T-helper 2 cell (primary cell): ENCODE measurements at regions not wholly inside any gene's neighbourhood (a gene's known extent, or its start where the extent isn't known, plus 50 kb on each side); places are given as distances from the start of the nearest gene placed in this dataset.

Experiments
- DNase-seq, 5 experiments: peaks; one replicate each; pipeline versions ENCODE4 v3.0.0 to v3.0.0-alpha.2; 2012 to 2022

DNA sequence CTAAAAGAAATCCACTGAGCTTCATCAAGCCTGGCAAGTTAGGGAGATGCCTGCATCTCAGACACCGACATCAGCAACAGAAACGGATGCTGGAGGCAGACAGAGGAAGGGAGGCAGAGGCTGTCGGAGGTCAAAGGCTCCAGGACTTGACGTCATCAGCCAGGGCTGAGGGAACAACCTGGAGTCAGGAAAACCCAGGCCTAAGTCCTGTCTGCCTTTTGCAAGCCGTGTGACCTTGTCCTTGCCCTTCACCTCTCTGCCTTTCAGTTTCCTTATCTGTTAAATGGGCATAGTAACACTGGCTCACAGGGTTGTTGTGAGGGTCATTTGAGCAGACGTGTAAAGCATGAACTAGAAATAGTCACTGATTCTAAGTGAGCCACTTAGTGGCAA is 194.2 kb downstream of the BCL11B start:
- DNase-seq = no peak

DNA sequence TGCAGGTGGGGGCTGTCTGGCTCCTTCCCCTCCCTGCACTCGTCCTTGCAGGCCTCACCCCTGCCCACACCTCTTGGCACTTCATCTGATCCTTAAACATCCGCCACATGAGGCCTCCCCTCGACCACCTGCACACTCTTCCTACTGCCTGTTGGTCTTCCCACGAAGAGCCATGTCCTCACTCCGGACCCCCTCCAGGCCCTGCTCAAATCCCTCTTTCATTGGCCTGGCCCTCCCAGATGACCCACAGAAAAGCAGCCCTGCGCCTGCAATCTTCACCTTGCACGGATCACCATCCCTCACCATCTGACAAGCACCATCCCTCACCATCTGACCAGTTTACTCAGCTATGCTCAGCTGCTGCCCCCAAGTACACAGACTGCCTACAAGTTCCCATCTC is 193.6 kb downstream of the BCL11B start:
- no peak for DNase-seq

DNA sequence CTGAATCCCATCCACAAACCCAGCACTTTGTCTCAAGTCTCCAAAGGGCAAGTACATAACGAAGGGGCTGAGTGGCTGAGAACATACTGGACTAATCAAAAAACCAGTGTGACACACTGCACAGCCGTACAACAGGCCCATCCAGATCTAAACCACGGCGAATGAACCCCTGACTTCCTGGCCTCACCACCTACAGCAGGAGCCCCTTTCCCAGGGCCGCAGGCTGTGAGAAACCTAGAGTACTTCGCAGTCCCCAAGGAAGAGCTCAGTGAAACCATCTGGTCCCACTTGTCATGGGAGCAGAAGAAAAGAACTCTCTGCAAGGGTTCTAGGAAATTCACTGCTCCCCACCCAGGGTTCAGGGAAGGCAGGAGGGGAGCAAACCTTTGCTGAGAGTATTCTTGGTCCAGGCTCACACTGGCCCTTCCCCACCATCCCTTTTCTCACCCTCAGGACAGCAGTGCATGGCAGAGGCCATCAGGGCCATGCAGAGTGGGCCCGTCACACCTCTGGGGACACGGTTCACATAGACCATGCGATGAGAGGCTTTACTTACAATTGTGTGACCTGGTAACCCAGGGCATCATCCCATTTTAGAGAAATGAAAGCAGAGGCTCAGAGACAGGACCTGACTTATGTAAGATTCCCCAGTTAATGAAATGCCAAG is 192.8 kb downstream of the BCL11B start:
- DNase-seq = no peak

DNA sequence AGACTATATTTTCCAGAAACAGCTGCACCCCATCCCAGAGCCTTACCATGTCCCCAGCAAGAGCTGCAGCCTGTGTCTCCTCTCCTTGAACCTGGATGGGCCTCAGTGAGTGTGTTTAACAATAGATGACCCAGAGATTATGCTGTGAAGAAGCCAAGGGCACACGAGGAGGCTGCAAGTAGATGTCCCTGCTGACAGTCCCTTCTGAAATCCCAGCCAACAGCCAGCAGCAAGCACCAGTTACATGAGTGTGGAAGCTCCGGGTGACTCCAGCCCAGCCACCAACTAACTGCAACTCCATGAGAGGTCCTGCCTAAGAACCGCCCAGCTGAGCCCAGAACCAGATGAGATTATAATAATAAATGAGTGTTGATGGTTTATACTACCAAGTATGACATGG is 191.7 kb downstream of the BCL11B start:
- no peak for DNase-seq

DNA sequence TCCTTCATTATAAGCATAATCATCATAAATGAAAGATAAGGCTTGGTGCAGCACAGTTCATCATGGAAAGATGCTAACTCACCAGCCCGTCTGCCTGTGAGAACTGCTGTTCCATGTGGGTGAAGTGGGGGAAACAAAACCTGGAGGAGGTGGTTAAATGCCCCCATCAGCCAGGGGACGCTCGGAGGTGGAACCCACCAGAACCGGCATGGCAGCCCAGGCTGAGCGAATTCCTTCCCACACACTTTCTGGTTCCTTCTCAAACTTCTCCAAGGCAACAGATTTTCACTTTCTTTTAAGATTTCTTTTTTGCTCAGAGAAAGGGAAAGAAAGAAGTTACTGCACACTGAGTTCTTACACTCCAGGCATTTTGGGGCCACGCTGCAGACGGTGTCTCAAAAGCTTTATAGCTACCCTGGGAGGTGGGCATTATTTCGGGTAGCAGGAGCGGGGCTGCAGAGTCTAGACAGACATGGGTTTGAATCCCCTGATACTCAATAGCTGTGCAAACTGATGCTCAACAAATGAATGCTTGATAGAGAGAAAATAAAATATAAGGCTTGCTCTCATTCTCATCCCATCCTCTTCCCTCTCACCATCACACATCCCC is 190.7 kb downstream of the BCL11B start:
- DNase-seq = no peak

DNA sequence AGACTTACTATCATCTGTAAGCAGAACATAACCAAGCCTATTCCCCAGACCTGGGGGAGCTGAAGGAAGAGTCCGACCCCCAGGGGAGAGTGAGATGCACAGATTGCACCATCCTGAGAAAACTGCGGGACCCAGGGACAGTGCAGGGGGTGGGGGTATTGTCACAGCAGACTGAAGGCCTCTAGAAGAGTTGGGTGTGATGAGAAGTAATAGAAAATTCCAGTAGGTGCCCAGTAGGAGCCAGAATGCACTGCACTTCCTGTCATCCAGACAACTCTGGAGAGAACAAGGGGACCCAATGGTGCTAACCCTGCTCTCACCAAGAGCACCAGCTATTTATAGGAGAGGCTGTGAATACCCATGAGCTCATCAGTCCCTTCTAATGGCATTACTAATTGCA is 190.1 kb downstream of the BCL11B start:
- no peak for DNase-seq

DNA sequence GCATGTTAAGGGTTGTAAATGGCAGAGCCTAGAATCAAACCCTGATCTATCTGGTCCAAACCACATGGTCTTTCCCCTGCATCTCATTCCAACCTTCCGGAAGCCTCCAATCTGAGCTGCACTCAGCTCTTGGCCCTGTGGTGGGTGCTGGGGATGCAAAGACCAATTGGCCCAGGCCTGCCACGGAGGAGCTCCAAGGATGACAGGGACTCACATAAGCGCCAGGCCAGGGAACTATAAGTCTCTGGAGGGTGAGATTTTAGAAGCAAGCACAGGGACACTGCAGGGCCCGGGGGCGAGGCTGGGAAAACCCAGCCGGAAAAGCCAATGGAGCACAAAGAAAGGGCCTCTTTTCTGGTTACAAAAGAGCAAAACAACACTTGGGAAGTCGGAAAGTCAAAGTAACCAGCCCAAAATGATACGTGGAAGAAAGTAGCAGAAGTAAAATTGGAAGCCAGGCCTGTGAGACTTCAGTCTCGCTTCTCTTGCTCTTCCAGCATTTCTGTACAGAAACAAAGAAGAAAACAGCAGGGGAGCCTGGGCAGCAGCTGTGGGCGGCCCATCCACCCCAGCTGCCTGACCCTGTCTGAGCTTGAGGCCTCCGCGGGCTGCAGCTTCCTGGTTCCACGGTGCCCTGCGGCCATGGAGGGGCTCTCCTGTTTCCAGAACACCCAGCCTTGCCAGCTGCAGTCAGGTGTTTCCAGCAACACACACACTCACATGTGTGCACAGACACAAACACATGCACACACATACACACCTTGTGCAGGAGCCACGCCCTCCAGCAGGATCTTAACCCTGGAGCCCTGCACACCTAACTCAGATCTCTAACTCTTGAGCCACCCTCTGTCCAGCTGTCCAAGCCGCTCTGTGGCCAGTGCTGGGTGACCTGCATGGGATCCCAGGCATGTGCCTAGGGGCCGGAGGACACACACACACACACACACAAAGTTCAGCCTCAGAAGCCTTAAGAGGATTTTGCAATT is 178.2 kb downstream of the BCL11B start:
- no peak for DNase-seq

DNA sequence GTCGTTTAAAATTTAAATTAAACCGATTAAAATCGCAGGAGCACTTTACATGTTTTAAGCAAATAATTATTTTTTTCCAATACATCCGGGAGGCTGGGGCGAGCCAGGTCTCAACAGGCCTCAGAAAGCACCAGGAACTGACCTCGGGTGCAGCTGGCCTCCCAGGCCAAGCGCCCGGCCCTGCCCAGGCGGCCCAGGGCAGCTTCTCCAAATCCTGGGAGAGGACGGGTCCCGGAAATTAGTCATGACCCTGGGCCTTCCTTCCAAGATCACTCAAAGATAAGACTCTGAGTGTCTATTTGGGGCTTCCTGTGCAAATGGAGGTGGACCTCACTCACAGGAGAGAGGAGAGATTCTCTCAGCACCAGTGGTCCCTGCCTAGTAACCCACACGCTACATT is 177.1 kb downstream of the BCL11B start:
- DNase-seq = no peak

DNA sequence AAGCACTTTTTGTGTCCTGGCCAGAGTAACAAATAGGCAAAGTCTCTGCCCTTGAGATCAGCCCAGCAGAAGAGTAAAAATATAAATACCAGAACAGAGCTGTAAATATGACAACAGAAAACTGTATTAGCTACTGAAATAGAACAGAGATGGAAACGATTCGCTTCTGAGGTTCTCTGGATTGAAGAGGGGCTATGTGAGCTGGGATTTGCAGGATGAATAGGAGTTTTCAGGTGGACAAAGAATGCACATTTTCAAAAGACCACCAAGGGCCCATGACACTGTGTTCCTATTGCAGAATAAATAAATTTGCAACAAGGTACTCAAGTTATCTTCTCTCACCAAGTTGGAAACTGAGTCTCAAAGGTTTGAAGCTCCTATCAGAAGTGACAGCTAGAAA is 176.6 kb downstream of the BCL11B start:
- no peak for DNase-seq

DNA sequence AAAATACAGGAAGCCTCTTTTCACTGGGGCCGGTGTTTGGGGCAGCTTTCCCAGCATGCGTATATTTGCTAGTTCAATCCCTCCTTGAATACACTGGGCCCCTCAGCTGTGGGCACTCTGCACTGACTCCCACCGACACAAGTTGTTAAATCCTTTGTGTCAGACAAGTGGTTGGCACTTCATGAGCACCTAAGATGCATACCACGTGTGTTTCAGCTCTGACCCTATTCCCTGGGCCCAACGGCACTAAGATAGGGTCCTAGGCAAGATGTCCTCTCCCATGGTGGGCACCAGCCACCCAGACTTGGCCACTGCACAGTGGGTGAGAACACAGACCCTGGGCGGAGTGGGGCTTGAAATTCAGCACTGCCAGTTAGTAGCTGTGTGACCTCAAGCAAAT is 173.8 kb downstream of the BCL11B start:
- DNase-seq = no peak

DNA sequence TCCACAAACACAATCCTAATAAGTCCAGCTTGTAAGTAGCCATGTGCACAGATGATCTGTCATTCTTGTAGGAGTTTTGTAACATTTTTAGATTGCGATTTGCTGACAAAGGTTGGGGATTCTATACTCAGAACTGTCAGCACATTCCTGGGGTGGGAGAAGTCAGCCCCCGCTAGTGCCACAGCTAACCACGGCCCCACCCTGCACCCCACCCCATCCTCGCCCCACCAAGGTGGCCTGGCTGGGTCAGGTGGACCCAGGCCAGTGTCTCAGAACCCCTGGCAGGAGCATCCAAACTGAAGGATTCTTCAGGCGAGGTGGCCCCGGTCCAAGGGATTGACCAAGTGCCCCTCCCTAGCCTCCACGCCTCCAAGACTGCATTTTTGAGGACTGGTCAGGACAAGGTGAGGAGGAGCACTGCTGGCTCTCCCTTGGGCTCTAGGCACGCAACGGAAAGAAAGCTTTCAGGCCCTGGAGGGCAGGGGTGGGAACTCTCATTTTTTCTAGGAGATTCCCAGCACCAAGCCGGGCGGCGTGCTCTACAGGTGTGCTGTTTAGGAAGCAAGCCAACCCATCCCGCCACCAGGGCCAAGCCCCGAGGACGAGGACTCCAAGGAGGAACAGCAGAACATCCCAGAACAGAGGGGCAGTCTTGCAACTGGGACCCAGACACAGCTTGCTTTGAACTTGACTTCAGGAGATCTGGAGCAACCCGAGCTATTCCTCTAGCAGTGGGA is 172.8 kb downstream of the BCL11B start:
- no peak for DNase-seq

DNA sequence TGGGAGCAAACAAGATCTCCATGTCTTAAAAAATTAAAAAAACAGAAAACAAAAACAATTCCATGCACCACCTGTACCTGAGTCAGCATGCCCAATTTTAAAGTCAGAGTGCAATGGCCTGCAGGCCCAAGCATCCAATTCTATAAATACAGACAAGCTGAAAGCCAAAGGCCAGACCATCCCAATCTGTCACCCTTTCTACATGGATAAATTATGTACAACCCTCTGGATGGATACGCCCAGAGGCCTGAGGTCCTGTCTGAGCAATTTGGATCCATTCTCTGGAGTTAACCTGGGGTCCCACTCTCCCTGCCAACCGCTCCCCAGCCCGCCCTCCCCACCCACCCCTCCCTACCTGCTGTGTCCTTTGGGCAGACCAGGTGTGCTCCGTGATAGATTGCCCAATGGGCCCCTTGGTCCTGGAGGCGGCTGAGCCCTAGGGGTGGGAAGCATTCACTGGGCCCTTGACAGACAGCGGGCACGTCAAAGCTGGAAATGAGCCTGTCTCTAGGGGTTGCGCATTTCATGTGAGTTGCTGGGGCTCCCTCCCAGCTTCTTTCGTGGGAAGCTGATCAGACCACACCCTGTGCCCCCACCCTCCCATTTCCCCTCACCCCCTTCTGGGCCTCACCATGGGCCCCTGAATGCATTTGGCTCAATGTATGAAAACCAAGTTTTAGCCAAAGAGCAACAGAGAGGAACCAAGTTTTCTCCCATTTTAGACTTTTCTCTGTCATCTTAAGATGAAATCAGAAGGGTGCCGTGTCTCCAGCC is 171.3 kb downstream of the BCL11B start:
- DNase-seq = no peak

DNA sequence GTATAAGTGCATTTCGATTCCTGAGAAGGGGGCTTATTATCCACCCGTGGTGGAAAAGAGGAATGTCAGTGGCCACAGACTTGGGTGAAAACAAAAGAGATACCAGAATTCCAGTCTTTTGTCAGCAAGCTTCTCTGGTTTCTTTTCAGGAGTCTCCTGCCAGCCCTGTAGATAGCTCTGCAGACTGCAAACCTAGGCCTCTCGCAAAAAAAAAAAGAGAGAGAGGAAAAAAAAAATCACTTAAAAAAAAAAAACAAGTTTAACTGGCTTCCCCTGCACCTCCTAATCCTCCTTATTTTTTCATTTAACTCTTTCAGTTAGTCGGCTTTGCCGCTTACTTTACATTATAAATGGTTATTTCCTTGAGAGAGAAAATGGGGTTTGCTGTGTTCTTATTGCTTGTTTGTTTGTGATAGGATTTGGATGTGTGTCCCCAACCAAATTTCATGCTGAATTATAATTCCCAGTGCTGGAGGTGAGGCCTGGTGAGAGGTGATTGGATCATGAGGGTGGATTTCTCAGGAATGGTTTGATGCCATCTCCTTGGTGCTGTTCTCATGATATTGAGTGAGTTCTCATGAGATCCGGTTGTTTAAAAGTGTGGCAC is 170.0 kb downstream of the BCL11B start:
- no peak for DNase-seq

DNA sequence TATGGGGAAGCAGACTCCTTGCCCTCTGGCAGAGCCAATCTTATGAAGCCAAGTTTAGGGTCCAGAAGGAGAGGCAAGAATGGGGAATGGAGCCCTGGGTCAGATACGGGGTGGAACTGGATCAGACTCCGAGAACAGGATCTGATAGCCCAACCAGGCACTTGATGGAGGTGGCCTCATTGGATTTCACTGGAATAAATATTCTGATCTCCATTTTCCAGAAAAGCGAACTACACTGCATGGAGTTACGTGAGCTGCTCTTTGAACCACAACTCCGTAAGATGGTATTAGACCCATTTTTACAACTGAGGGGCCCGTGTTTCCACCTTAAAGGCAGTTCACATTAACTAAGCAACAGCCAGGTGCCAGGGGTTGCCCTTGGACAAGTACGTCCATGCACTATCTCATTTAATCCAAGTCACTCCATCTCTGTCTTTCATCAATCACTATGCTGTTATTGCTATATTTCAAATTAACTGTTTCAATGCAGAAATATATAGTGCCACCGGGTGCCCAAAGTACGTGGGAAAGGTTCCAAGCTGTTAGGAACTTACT is 155.2 kb downstream of the BCL11B start:
- DNase-seq = no peak

DNA sequence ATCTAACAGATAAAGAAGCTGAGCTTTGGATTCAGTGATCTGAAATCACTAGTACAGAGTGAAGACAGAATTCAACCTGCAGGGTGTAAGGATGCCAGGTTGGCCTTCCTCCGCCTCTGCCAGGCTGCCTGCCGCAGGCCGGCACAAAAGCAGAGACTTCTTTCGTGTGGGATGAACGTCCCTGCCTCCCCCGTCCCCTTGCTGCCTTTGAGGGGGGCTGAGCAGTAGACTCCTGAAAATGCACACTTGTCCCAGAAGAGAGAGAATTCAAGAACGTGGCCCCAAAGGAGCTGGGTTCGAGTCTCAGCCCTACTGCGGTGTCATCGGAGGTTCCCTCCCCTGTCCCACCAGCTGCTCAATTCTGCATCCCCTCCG is 154.3 kb downstream of the BCL11B start:
- DNase-seq = no peak

DNA sequence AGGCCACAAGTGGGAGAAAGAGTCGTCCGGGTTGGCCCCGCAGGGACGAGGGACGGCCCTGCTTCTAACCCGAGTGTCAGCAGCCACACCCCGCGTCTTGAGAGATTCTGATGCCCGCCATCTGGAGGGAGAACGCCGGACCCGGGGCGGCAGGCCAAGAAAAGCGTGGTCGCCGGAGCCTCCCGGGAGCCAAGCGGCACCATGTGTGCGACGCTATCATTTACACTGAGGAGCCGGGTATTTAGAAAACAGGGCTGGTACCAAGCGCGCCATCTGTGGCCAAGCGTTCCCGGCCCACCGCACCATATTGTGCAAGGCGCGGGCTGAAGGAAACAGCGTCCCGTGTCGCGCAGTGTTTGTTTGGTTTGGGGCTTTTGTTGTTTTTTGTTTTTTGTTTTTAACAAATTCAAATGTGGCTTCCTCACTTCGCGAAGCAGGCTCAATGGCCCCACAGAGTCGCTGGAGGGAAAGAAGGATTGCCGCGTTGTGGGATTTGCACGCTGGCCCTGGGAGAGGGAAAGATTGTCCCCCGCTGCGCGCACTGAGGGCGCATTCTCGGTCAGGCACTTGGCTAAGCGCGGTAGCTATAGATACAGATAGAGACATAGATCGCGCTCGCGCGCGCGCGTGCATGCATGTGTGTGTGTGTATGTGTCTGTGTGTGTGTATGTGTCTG is 153.8 kb downstream of the BCL11B start:
- no peak for DNase-seq

DNA sequence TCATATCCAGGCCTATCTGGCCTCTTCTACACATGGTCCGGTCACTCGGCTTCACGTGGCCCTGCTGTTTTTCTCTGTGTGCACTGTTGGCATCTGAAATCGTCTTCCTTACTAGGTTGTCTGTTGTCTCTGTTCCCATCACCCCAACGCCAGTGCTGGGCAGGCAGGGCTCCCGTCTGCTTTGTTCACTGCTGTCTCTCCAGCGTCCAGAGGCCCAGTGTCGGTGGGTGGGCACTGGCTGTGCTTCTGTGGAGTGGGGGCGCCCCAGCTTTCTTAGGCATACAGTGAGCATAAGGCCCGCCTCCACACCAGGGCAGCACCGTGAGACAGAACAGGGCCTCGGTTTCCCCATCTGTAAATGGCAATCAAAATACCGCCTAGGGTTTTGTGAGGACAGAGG is 153.1 kb downstream of the BCL11B start:
- DNase-seq = no peak
